ENCODE measurements at regions not wholly inside any gene's neighbourhood (a gene's known extent, or its start where the extent isn't known, plus 50 kb on each side); places are given as distances from the start of the nearest gene placed in this dataset.

DNA sequence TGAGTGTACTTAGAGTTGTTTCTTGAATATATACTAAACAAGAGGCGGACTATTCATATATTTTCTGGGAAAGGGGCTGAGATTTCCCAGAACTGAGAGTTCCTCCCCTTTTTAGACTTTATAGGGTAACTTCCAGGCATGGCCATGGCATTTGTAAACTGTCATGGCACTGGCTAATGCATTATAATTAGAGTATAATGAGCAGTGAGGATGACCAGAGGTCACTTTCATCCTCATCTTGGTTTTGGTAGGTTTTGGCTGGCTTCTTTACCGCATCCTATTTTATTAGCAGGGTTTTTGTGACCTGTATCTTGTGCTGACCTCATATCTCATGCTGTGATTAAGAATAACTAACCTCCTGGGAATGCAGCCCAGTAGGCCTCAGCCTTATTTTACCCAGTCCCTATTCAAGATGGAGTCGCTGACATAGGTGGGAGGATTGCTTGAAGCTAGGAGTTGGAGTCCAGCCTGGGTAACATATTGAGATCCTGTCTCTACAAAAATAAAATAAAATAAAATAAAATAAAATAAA is 91.4 kb downstream of the MOBP start:
- no peak overlapping the region for H2AK5ac ChIP-seq (ENCODE audit: low read length)
- H3K36me3 ChIP-seq (ENCODE audit: control insufficient read depth, insufficient read depth, low read length) = no peaks in the 10 kb centered on the region
- H3K79me1 ChIP-seq (ENCODE audit: low read length) = no peaks in the 10 kb centered on the region
- no peaks in the 10 kb centered on the region for H3K79me2 ChIP-seq (ENCODE audit: control insufficient read depth, insufficient read depth, low read length)
- DNase-seq = no peak
- no CpG with 5 or more reads among the region's 3 CpGs for WGBS (ENCODE audit: extremely low coverage, insufficient coverage, low lambda C conversion rate)
- no peak overlapping the region for H2BK5ac ChIP-seq (ENCODE audit: low read length)
- H2BK120ac ChIP-seq (ENCODE audit: low read depth, low read length) = no peak overlapping the region
- H2BK15ac ChIP-seq (replicated peaks; ENCODE audit: low read depth) = no peak overlapping the region
- H3K27ac ChIP-seq (ENCODE audit: low read depth, low read length) = no peak overlapping the region
- no peak overlapping the region for H3K4me2 ChIP-seq (ENCODE audit: low read length)
- no peak overlapping the region for H3K9ac ChIP-seq (ENCODE audit: low read length)
- H3K23ac ChIP-seq (ENCODE audit: low read length) = no peak overlapping the region
- no peak overlapping the region for H3K4me3 ChIP-seq (ENCODE audit: low read length)
- no peak overlapping the region for H4K5ac ChIP-seq (ENCODE audit: low read length)
- no peaks in the 10 kb centered on the region for H3K4me1 ChIP-seq (ENCODE audit: control insufficient read depth, low read depth, low read length)
- no peak overlapping the region for H3K18ac ChIP-seq (ENCODE audit: low read length)
- no peak overlapping the region for H4K8ac ChIP-seq (ENCODE audit: low read depth, low read length)
- H3K27me3 ChIP-seq (ENCODE audit: insufficient read depth, low read length, poor library complexity) = no peaks in the 10 kb centered on the region
- H3K4ac ChIP-seq (ENCODE audit: low read depth, low read length) = no peak overlapping the region
- H3K56ac ChIP-seq (ENCODE audit: low read length) = no peak overlapping the region

DNA sequence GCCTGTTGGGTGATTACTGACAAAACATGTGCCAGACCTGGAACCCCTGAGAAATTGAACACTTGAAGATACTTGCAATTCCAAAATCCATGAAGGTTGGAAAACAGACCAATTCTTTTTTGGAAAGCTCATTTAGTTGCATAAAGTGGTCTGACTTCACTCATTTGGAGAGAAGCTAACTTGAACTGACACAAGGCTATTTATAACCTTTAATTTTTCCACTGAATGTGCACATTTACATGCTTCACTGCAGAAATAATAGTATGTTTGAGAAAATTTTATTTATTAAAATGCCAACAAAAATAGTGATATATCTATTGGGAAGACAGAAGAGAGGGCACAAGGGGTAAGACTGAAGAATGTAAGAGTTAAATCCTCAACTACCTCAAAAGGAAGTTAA is 92.1 kb downstream of the MOBP start:
- H2BK15ac ChIP-seq (replicated peaks; ENCODE audit: low read depth) = no peak overlapping the region
- H2BK5ac ChIP-seq (ENCODE audit: low read length) = no peak overlapping the region
- no peak overlapping the region for H3K4me2 ChIP-seq (ENCODE audit: low read length)
- no peaks in the 10 kb centered on the region for H3K79me2 ChIP-seq (ENCODE audit: control insufficient read depth, insufficient read depth, low read length)
- H3K56ac ChIP-seq (ENCODE audit: low read length) = no peak overlapping the region
- no peaks in the 10 kb centered on the region for H3K79me1 ChIP-seq (ENCODE audit: low read length)
- no peak overlapping the region for H4K5ac ChIP-seq (ENCODE audit: low read length)
- H3K9ac ChIP-seq (ENCODE audit: low read length) = no peak overlapping the region
- no peaks in the 10 kb centered on the region for H3K36me3 ChIP-seq (ENCODE audit: control insufficient read depth, insufficient read depth, low read length)
- H2AK5ac ChIP-seq (ENCODE audit: low read length) = no peak overlapping the region
- H3K4me1 ChIP-seq (ENCODE audit: control insufficient read depth, low read depth, low read length) = no peaks in the 10 kb centered on the region
- H3K27ac ChIP-seq (ENCODE audit: low read depth, low read length) = no peak overlapping the region
- no peak overlapping the region for H3K18ac ChIP-seq (ENCODE audit: low read length)
- H3K4ac ChIP-seq (ENCODE audit: low read depth, low read length) = no peak overlapping the region
- H3K27me3 ChIP-seq (ENCODE audit: insufficient read depth, low read length, poor library complexity) = no peaks in the 10 kb centered on the region
- H2BK120ac ChIP-seq (ENCODE audit: low read depth, low read length) = no peak overlapping the region
- H3K23ac ChIP-seq (ENCODE audit: low read length) = no peak overlapping the region
- H4K8ac ChIP-seq (ENCODE audit: low read depth, low read length) = no peak overlapping the region
- H3K4me3 ChIP-seq (ENCODE audit: low read length) = no peak overlapping the region
- no peak for DNase-seq

GRCh38 chr3:39568508-39568907 is 101.0 kb downstream of the MOBP start:
- Histone ChIP-seq H3K27ac (ENCODE audit: low read depth, low read length) (no peak overlapping the region), H3K9ac (ENCODE audit: low read length) (no peak overlapping the region), H3K56ac (ENCODE audit: low read length) (no peak overlapping the region), H2AK5ac (ENCODE audit: low read length) (no peak overlapping the region), H3K36me3 (ENCODE audit: control insufficient read depth, insufficient read depth, low read length) (no peaks in the 10 kb centered on the region), H3K79me2 (ENCODE audit: control insufficient read depth, insufficient read depth, low read length) (no peaks in the 10 kb centered on the region), H3K4me1 (ENCODE audit: control insufficient read depth, low read depth, low read length) (no peaks in the 10 kb centered on the region), H3K27me3 (ENCODE audit: insufficient read depth, low read length, poor library complexity) (peaks cover 2% of the 10 kb centered on the region), H3K4ac (ENCODE audit: low read depth, low read length) (no peak overlapping the region), H3K79me1 (ENCODE audit: low read length) (no peaks in the 10 kb centered on the region), H3K23ac (ENCODE audit: low read length) (no peak overlapping the region), H2BK120ac (ENCODE audit: low read depth, low read length) (no peak overlapping the region), H2BK5ac (ENCODE audit: low read length) (no peak overlapping the region), H3K18ac (ENCODE audit: low read length) (no peak overlapping the region), H3K4me2 (ENCODE audit: low read length) (no peak overlapping the region), H4K5ac (ENCODE audit: low read length) (no peak overlapping the region), H3K4me3 (ENCODE audit: low read length) (no peak overlapping the region), H4K8ac (ENCODE audit: low read depth, low read length) (no peak overlapping the region), H2BK15ac (replicated peaks; ENCODE audit: low read depth) (no peak overlapping the region)
- no peak for DNase-seq

DNA sequence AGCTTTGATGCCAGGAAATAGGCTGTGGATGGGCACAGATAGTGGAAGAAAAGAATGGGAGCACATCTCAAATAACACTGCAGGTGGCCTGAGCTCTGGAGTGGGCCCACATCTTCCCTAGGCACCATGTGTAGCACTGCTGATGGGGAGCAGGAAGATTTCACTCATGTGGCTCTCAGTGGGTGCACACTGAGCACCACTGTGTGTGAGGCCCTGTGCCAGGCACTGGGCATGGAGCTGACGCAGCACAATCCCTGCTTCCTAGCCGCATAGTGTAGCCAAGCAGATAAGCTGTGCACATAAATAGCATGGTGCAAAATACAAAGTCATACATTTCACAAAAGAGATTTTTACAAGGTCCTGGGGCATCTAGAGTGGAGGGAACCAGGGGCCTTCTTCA is 101.6 kb downstream of the MOBP start:
- H3K27ac ChIP-seq (ENCODE audit: low read depth, low read length) = no peak overlapping the region
- H3K4ac ChIP-seq (ENCODE audit: low read depth, low read length) = no peak overlapping the region
- peak overlapping the region; percentile 28 for H2BK5ac ChIP-seq (ENCODE audit: low read length)
- WGBS (ENCODE audit: extremely low coverage, insufficient coverage, low lambda C conversion rate) = no CpG with 5 or more reads among the region's 2 CpGs
- H4K8ac ChIP-seq (ENCODE audit: low read depth, low read length) = no peak overlapping the region
- H2BK15ac ChIP-seq (replicated peaks; ENCODE audit: low read depth) = no peak overlapping the region
- no peak for DNase-seq
- no peaks in the 10 kb centered on the region for H3K79me1 ChIP-seq (ENCODE audit: low read length)
- no peaks in the 10 kb centered on the region for H3K79me2 ChIP-seq (ENCODE audit: control insufficient read depth, insufficient read depth, low read length)
- H3K9ac ChIP-seq (ENCODE audit: low read length) = no peak overlapping the region
- no peak overlapping the region for H3K23ac ChIP-seq (ENCODE audit: low read length)
- H3K4me2 ChIP-seq (ENCODE audit: low read length) = no peak overlapping the region
- H3K4me3 ChIP-seq (ENCODE audit: low read length) = no peak overlapping the region
- H2BK120ac ChIP-seq (ENCODE audit: low read depth, low read length) = no peak overlapping the region
- peak overlapping the region; percentile 56 for H2AK5ac ChIP-seq (ENCODE audit: low read length)
- H3K36me3 ChIP-seq (ENCODE audit: control insufficient read depth, insufficient read depth, low read length) = no peaks in the 10 kb centered on the region
- no peaks in the 10 kb centered on the region for H3K4me1 ChIP-seq (ENCODE audit: control insufficient read depth, low read depth, low read length)
- H4K5ac ChIP-seq (ENCODE audit: low read length) = no peak overlapping the region
- H3K18ac ChIP-seq (ENCODE audit: low read length) = no peak overlapping the region
- H3K27me3 ChIP-seq (ENCODE audit: insufficient read depth, low read length, poor library complexity) = peaks cover 2% of the 10 kb centered on the region
- H3K56ac ChIP-seq (ENCODE audit: low read length) = no peak overlapping the region

DNA sequence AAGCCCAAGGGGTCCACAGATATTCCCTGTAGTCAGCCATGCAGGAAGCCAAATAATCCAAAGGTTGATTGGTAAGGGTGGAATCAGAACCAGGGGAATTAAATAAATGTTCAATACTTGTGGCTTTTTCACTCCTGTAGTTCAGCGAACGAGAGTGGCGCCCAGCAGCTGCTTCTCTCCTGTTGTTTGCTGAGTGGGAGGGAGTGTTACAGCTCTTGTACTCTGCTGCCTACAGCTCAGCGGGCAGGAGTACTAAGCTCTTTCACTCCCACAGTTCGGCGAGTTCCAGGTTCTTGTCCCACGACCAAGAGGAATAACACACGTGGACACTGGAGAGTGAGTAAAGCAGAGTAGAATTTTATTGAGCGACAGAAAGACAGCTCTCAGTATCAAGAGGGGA is 105.9 kb downstream of the MOBP start:
- Histone ChIP-seq H3K9ac (ENCODE audit: low read length) (no peak overlapping the region), H3K4me1 (ENCODE audit: control insufficient read depth, low read depth, low read length) (no peaks in the 10 kb centered on the region), H3K4me3 (ENCODE audit: low read length) (no peak overlapping the region), H3K79me2 (ENCODE audit: control insufficient read depth, insufficient read depth, low read length) (no peaks in the 10 kb centered on the region), H4K5ac (ENCODE audit: low read length) (no peak overlapping the region), H3K23ac (ENCODE audit: low read length) (no peak overlapping the region), H3K18ac (ENCODE audit: low read length) (peak overlapping the region; percentile 39), H3K79me1 (ENCODE audit: low read length) (no peaks in the 10 kb centered on the region), H2BK5ac (ENCODE audit: low read length) (peak overlapping the region; percentile 59), H3K27ac (ENCODE audit: low read depth, low read length) (no peak overlapping the region), H3K56ac (ENCODE audit: low read length) (peak overlapping the region; percentile 32), H2BK120ac (ENCODE audit: low read depth, low read length) (peak overlapping the region; percentile 39), H2BK15ac (replicated peaks; ENCODE audit: low read depth) (no peak overlapping the region), H3K36me3 (ENCODE audit: control insufficient read depth, insufficient read depth, low read length) (no peaks in the 10 kb centered on the region), H3K4ac (ENCODE audit: low read depth, low read length) (no peak overlapping the region), H3K4me2 (ENCODE audit: low read length) (no peak overlapping the region), H4K8ac (ENCODE audit: low read depth, low read length) (no peak overlapping the region), H3K27me3 (ENCODE audit: insufficient read depth, low read length, poor library complexity) (no peaks in the 10 kb centered on the region), H2AK5ac (ENCODE audit: low read length) (peak overlapping the region; percentile 76)
- no peak for DNase-seq
- WGBS (ENCODE audit: extremely low coverage, insufficient coverage, low lambda C conversion rate) = no CpG with 5 or more reads among the region's 9 CpGs

- no peak overlapping the region for H2BK15ac ChIP-seq (replicated peaks; ENCODE audit: low read depth)
- H4K8ac ChIP-seq (ENCODE audit: low read depth, low read length) = no peak overlapping the region
- no peaks in the 10 kb centered on the region for H3K4me1 ChIP-seq (ENCODE audit: control insufficient read depth, low read depth, low read length)
- H2BK5ac ChIP-seq (ENCODE audit: low read length) = peak overlapping the region; percentile 97
- no peak overlapping the region for H2AK5ac ChIP-seq (ENCODE audit: low read length)
- no CpG with 5 or more reads among the region's 6 CpGs for WGBS (ENCODE audit: extremely low coverage, insufficient coverage, low lambda C conversion rate)
- peak overlapping the region; percentile 97 for H3K27ac ChIP-seq (ENCODE audit: low read depth, low read length)
- no peaks in the 10 kb centered on the region for H3K79me1 ChIP-seq (ENCODE audit: low read length)
- H3K79me2 ChIP-seq (ENCODE audit: control insufficient read depth, insufficient read depth, low read length) = no peaks in the 10 kb centered on the region
- no peaks in the 10 kb centered on the region for H3K27me3 ChIP-seq (ENCODE audit: insufficient read depth, low read length, poor library complexity)
- no peak overlapping the region for H2BK120ac ChIP-seq (ENCODE audit: low read depth, low read length)
- H3K4me2 ChIP-seq (ENCODE audit: low read length) = no peak overlapping the region
- H3K23ac ChIP-seq (ENCODE audit: low read length) = no peak overlapping the region
- no peak overlapping the region for H3K4me3 ChIP-seq (ENCODE audit: low read length)
- no peak overlapping the region for H3K9ac ChIP-seq (ENCODE audit: low read length)
- H4K5ac ChIP-seq (ENCODE audit: low read length) = no peak overlapping the region
- no peaks in the 10 kb centered on the region for H3K36me3 ChIP-seq (ENCODE audit: control insufficient read depth, insufficient read depth, low read length)
- H3K56ac ChIP-seq (ENCODE audit: low read length) = peak overlapping the region; percentile 80
- H3K4ac ChIP-seq (ENCODE audit: low read depth, low read length) = no peak overlapping the region
- peak; percentile 97 for DNase-seq
- no peak overlapping the region for H3K18ac ChIP-seq (ENCODE audit: low read length)
Observed at GRCh38 chr3:39577541-39577940, 110.1 kb downstream of the MOBP start.
